T47D (cell line): ENCODE measurements at regions not wholly inside any gene's neighbourhood (a gene's known extent, or its start where the extent isn't known, plus 50 kb on each side); places are given as distances from the start of the nearest gene placed in this dataset.
"Not testable (repeated sequence)": the region's sequence is repeated elsewhere in the genome, so short reads cannot be mapped to it uniquely, and the experiment has no call there.

Experiments
- DNase-seq, 2 experiments: peaks; one replicate each; pipeline versions ENCODE4 v3.0.0 to v3.0.0-alpha.2; 2011 to 2012; ENCODE audit warnings: low read depth in 1 of 2, low spot score in 1 of 2
- JUND ChIP-seq: IDR thresholded peaks from 2 replicates; pipeline ENCODE4 v1.6.1; 2012; ENCODE audit warnings: low read depth
- in situ Hi-C: cut with HindIII; loops from 2 replicates; pipeline ENCODE4 v1.10.0; 2016; ENCODE audit warnings: low sequenced_read_pairs, low pct_unique_long_range_greater_than_20kb

DNA sequence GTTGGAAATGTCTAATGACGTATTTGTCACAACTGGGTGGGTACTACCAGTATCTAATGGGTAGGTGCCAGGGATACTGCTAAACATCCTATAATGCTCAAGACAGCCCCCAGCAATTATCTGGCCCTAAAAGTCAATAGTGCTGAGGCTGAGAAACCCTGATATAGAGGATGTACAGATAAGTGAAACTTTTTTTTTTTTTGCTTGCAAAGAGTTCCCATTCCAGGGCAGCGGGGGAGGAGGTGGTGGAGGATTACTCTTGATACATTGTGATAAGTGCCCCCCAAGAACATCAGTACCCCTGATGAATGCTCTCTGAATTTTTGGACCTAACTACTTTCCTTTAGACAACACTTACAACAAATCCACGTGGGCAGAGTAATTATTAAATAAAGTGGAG is 329.7 kb upstream of the SPRED2 start:
- in situ Hi-C loops = no loop called here
- no peak for TF ChIP-seq JUND
- no peak for DNase-seq

DNA sequence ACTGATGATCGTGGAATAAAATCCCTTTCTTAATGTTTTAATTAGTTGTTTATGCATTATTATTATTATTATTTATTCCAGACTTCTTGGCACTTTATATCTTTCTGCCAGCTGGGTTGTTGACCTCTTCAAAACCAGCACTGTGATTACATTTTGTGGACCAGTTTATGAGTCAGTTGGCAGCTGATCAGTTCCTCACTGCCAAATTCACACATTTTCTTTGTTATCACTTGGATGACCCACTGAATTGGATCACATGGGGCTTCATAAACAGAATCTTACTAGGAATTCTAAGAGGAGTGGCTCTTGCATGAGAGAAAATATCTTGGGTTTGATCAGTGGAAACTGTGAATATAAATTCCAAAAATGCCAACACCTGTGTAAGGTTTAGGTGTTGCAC is 321.8 kb upstream of the SPRED2 start:
- TF ChIP-seq JUND = no peak
- no peak for DNase-seq
- in situ Hi-C loops = no loop called here

DNA sequence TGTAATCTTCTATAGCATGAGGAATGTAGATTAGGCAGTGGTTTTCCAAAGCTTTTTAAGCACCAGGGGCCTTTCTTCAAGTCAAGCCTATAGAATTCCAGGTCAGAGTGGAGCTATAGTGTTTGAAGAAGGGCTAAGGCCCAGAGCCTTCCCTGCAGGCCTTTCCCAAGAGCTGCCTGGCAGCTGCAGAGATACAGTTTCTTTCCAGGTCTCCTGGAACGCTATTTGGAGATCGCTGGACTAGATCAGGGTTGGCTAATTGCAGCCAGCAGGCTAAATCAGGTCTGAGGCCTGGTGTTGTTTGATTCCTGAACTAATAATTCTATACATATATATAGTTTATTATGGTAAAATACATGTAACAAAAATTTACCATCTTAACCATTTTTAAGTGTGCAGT is 319.0 kb upstream of the SPRED2 start:
- in situ Hi-C loops = no loop called here
- no peak for TF ChIP-seq JUND
- DNase-seq = no peak

DNA sequence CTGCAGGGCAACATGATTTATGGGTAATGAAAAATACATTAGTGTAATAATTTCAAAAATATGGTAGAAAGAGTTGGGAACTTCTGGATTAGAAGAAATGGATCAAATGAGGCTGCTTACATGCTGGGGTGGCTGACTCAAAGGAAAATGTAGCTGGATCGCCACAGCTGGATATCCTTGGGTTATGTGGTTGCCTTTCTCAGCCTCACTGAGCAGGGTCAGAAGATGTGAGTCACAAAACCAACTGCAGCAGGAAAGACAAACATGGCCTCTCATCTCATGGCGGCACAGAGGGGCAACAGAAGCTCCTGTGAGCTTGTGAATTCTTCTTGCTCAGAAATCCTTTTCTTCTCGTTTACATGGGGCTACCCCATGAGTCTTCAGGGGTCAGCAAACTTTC is 317.1 kb upstream of the SPRED2 start:
- no peak for TF ChIP-seq JUND
- no peak for DNase-seq
- in situ Hi-C loops = no loop called here

DNA sequence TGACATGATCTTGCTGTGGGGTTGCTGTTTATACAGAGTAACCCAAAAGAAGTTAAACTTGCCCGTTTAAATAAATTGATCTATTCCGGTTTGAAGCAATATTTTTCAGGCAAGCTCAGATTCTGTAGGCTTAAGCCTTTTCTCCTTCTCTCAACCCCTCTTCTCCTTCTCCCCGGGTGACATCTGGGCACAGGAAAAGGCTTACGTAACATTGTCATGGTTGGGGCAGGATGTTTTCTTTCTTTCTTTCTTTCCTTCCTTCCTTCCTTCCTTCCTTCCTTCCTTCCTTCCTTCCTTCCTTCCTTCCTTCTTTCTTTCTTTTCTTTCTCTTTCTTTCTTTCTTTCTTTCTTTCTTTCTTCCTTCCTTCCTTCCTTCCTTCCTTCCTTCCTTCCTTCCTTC is 315.5 kb upstream of the SPRED2 start:
- DNase-seq, in situ Hi-C loops: not testable (repeated sequence)

DNA sequence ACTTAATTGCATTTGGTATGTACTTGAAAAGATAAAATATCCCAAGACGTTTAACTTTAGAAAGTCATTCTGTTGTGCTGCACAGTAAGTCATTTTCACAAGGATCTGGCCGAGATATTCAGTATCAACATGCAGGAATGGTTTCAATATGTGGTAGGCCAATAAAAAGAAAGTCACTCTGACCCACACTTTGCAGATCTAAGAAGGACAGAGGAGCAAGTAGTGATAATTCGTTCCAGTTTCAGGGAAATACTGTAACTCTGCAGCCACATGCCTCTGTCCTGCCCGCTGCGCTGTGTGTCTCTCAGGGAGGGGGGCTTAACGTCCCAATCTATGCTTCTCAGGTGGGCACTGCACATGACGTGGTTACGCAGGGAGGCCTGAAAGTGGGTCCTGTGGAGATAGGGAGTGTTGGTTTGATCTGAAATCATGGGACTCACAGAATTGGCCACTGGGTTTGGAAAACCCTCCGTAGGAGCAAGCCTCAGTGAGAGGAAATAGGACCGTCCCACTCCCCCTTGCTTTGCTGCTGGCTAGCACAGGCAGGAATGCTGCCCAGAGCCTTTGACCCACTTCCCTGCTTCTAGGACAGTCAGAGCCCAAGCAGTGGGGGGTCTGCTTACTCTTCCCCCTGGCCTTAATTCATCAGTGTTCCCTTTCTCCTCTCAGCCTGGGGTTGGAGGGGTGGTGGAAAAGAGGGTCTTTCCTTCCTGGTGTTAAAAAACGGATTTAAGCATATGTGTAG is 314.7 kb upstream of the SPRED2 start:
- TF ChIP-seq JUND = no peak
- no peak for DNase-seq
- in situ Hi-C loops = no loop called here

DNA sequence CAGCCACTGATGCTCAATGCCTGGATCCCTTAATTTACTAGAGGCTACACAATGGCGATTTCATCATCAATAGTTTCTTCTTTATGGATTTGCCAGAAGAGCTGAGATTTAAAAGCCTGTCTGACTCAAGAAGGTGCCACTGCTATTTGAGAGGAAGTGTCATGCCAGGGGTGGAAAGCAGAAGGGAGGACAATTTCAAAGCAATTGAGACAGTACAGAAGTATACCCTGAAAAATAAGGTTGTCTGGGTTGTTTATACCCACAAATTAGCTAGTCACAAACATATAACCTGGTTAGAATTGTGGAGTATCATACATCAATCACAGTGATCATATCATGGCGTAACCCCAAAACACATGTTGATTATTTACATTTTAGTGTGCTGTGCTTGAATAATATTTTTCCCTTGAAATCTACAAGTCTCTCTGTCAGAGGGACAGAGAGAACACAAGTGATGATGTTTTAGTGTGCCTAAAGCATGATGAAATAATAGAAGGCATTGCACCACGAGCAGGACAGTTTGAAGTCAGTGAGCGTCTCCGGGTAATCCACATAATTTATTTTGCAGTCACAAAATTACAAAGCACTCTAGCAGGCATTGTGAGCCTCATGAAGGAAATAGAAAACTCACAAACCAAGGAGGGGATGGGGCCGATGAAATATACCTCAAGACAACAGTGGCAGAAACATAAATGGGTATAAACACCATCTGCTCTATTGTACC is 312.2 kb upstream of the SPRED2 start:
- DNase-seq = no peak
- no peak for TF ChIP-seq JUND
- in situ Hi-C loops = no loop called here

DNA sequence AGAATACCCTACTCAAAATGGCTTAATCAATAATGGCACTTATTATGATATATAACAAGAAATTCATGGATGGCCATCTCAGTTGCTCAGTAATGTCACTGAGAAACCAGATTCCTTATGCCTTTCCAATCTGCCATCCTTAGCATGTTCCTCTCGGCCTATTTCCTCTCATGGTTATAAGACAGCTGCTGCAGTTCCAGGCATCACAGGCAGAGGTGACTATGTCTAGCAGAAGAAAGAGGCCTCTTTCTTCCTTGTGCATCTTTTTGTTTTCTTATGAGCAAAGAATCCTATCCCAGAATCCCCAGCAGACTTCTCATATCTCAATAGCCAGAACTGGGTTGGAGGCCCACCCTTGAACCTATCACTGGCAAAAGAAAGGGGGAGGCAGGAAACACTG is 310.6 kb upstream of the SPRED2 start:
- in situ Hi-C loops = no loop called here
- no peak for TF ChIP-seq JUND
- peak in 1 of 2 experiments; percentile 3 for DNase-seq

DNA sequence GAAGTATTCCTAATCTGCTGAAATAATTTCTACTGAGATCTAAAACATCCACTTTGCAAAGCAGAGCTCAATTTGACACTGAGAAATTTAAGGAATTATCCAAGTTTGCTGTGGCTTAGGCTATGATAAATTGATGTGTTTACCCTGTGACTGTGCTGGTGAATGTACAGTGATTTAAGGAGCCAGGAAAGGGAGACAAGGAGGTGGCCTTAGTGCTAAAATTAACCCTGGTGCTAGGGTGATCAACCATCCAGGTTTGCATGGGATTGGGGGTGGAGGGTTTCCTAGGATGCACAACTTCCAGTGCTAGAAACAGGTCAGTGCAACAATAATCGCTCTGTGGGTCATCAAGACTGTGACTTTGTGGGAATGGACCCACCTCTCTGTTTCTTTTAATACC is 307.5 kb upstream of the SPRED2 start:
- in situ Hi-C loops = no loop called here
- TF ChIP-seq JUND = no peak
- no peak for DNase-seq

DNA sequence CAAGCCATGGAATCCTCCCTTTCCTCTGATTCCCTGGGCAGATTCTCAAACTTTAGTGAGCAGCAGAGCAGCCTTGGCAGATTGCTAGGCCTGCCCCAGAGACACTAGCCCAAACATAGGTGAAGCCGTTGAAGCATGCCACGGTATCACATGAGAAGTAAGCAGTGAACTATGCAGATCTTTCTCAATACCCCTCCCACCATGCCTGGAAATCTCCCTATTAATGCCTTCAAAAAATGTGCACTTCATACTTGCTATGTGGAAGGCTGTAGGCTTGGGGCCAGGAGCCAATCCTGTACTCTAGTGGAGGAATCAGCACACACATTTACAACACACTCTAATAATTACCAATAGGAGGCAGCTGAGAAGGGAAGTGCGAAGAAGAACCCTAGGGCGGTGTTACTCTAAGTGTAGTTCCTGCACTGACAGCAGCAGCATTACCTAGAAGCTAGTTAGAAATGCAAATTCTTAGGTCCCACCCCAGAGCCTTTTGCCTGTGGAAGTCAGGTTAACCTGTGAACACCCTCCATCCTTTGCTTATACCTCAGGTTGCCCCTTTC is 305.1 kb upstream of the SPRED2 start:
- in situ Hi-C loops = no loop called here
- no peak for TF ChIP-seq JUND

DNA sequence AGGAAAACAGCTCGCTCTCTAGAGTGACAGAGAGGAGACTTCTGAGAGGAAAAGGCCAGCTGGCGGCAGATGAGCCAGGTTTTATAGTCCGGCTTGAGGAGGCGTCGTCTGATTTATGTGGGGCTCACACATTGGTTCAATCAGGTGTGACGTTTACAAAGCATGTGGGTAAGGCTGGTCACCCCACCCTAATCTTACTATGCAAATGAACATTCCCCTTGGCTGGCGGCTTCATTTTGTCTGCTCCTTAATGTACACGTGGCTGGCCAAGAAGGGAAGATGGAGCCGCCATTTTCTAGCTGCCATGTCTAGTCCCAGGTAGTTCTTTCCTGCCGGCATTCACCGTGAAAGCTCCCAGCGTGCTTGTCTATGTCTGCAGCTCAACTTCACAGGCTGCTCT is 299.1 kb upstream of the SPRED2 start:
- TF ChIP-seq JUND = no peak
- DNase-seq = peak in 1 of 2 experiments; percentile 33
- in situ Hi-C loops = no loop called here

More for the DNA sequence above, 305.1 kb upstream of the SPRED2 start:
- DNase-seq = no peak

DNA sequence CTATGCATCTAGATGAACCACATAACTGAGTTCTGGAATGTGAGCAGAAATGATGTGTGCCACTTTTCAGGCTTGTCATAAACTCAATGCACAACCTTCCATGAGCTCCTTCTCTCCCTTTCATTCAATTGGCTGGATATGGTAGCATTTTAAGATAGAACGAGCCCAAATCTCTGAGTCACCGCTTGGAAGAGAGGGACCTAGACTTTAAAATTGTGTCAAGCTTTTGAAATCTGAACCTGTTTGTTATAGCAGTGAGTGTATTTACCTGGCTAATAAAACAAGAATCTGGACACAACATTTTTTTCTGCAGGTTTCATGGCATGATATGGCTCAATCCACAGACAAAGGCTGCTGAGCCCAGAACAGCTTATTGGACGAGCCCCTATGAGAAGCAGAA is 297.8 kb upstream of the SPRED2 start:
- in situ Hi-C loops = no loop called here

DNA sequence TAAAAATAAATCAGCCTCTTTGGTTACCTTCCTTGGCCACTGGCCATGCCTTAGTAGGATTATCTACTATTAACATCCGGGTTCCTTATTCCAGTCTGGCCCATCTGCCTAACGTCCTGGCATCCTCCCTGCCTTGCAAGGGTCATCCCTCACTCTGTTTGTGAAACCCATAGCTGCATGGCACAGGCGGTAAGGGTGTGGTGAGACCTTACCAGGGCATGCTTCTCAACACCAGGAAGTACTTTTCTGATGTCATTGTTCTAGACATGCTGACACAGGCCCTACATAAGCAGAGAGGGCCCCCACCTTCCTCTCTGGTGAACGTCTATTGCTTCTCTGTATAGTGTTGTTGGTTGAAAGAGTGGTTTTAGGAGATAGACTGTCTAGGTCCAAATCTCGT is 296.8 kb upstream of the SPRED2 start:
- DNase-seq = no peak
- in situ Hi-C loops = no loop called here
- TF ChIP-seq JUND = no peak

More for the DNA sequence above, 297.8 kb upstream of the SPRED2 start:
- TF ChIP-seq JUND = no peak
- DNase-seq = no peak
